ENCODE measurements at regions not wholly inside any gene's neighbourhood (a gene's known extent, or its start where the extent isn't known, plus 50 kb on each side); places are given as distances from the start of the nearest gene placed in this dataset.

- TF ChIP-seq CTCF (IDR thresholded peaks at IDR 0.05; ENCODE audit: low read depth, low read length, poor library complexity, severe bottlenecking) (no peak), EZH2phosphoT487 (IDR thresholded peaks at IDR 0.05; ENCODE audit: borderline replicate concordance, low read length) (no peak)
- Histone ChIP-seq H3K4me2 (ENCODE audit: low read length) (no peak overlapping the region), H3F3A (ENCODE audit: control insufficient read depth, insufficient read depth) (no peaks in the 10 kb centered on the region), H3K4me1 (ENCODE audit: control insufficient read depth, low read length) (no peaks in the 10 kb centered on the region), H3K4me3 (ENCODE audit: low read length) (no peak overlapping the region), H3K9me2 (replicated peaks; ENCODE audit: control insufficient read depth, low read length) (no peaks in the 10 kb centered on the region), H3K36me3 (ENCODE audit: control insufficient read depth, low read length) (no peaks in the 10 kb centered on the region), H3K27ac (ENCODE audit: low read depth, low read length) (no peak overlapping the region), H3K9me3 (ENCODE audit: control insufficient read depth, insufficient read depth, low read length) (no peaks in the 10 kb centered on the region), H4K20me1 (ENCODE audit: control insufficient read depth, insufficient read depth, low read depth, low read length) (no peaks in the 10 kb centered on the region), H3K79me2 (ENCODE audit: control insufficient read depth, low read length) (no peaks in the 10 kb centered on the region), H3K27me3 (ENCODE audit: control insufficient read depth, low read length) (no peaks in the 10 kb centered on the region)
These were observed 256.4 kb downstream of the GRIN2B start for GRCh38 chr12:13725049-13725448.

GRCh38 chr12:13724136-13724535 is 257.3 kb downstream of the GRIN2B start:
- TF ChIP-seq EZH2phosphoT487 (IDR thresholded peaks at IDR 0.05; ENCODE audit: borderline replicate concordance, low read length) (no peak), CTCF (IDR thresholded peaks at IDR 0.05; ENCODE audit: low read depth, low read length, poor library complexity, severe bottlenecking) (no peak)
- Histone ChIP-seq H3K27me3 (ENCODE audit: control insufficient read depth, low read length) (no peaks in the 10 kb centered on the region), H3K79me2 (ENCODE audit: control insufficient read depth, low read length) (no peaks in the 10 kb centered on the region), H3K9me2 (replicated peaks; ENCODE audit: control insufficient read depth, low read length) (no peaks in the 10 kb centered on the region), H4K20me1 (ENCODE audit: control insufficient read depth, insufficient read depth, low read depth, low read length) (no peaks in the 10 kb centered on the region), H3K9me3 (ENCODE audit: control insufficient read depth, insufficient read depth, low read length) (no peaks in the 10 kb centered on the region), H3K36me3 (ENCODE audit: control insufficient read depth, low read length) (no peaks in the 10 kb centered on the region), H3F3A (ENCODE audit: control insufficient read depth, insufficient read depth) (no peaks in the 10 kb centered on the region), H3K27ac (ENCODE audit: low read depth, low read length) (no peak overlapping the region), H3K4me1 (ENCODE audit: control insufficient read depth, low read length) (no peaks in the 10 kb centered on the region), H3K4me2 (ENCODE audit: low read length) (no peak overlapping the region), H3K4me3 (ENCODE audit: low read length) (no peak overlapping the region)

- Histone ChIP-seq H3F3A (ENCODE audit: control insufficient read depth, insufficient read depth) (no peaks in the 10 kb centered on the region), H3K9me2 (replicated peaks; ENCODE audit: control insufficient read depth, low read length) (no peaks in the 10 kb centered on the region), H3K36me3 (ENCODE audit: control insufficient read depth, low read length) (no peaks in the 10 kb centered on the region), H4K20me1 (ENCODE audit: control insufficient read depth, insufficient read depth, low read depth, low read length) (no peaks in the 10 kb centered on the region), H3K9me3 (ENCODE audit: control insufficient read depth, insufficient read depth, low read length) (no peaks in the 10 kb centered on the region), H3K4me2 (ENCODE audit: low read length) (no peak overlapping the region), H3K4me3 (ENCODE audit: low read length) (no peak overlapping the region), H3K27ac (ENCODE audit: low read depth, low read length) (no peak overlapping the region), H3K27me3 (ENCODE audit: control insufficient read depth, low read length) (no peaks in the 10 kb centered on the region), H3K4me1 (ENCODE audit: control insufficient read depth, low read length) (no peaks in the 10 kb centered on the region), H3K79me2 (ENCODE audit: control insufficient read depth, low read length) (no peaks in the 10 kb centered on the region)
- TF ChIP-seq CTCF (IDR thresholded peaks at IDR 0.05; ENCODE audit: low read depth, low read length, poor library complexity, severe bottlenecking) = no peak
These were observed 261.4 kb downstream of the GRIN2B start for GRCh38 chr12:13719986-13720385.

- no peaks in the 10 kb centered on the region for H3K36me3 ChIP-seq (ENCODE audit: control insufficient read depth, low read length)
- no peaks in the 10 kb centered on the region for H3K79me2 ChIP-seq (ENCODE audit: control insufficient read depth, low read length)
- H3K4me1 ChIP-seq (ENCODE audit: control insufficient read depth, low read length) = no peaks in the 10 kb centered on the region
- no peaks in the 10 kb centered on the region for H4K20me1 ChIP-seq (ENCODE audit: control insufficient read depth, insufficient read depth, low read depth, low read length)
- H3K4me2 ChIP-seq (ENCODE audit: low read length) = no peak overlapping the region
- H3K27me3 ChIP-seq (ENCODE audit: control insufficient read depth, low read length) = no peaks in the 10 kb centered on the region
- H3K4me3 ChIP-seq (ENCODE audit: low read length) = no peak overlapping the region
- H3K27ac ChIP-seq (ENCODE audit: low read depth, low read length) = no peak overlapping the region
- no peaks in the 10 kb centered on the region for H3K9me2 ChIP-seq (replicated peaks; ENCODE audit: control insufficient read depth, low read length)
- no peaks in the 10 kb centered on the region for H3K9me3 ChIP-seq (ENCODE audit: control insufficient read depth, insufficient read depth, low read length)
- no peak for TF ChIP-seq CTCF (IDR thresholded peaks at IDR 0.05; ENCODE audit: low read depth, low read length, poor library complexity, severe bottlenecking)
- TF ChIP-seq EZH2phosphoT487 (IDR thresholded peaks at IDR 0.05; ENCODE audit: borderline replicate concordance, low read length) = no peak
- H3F3A ChIP-seq (ENCODE audit: control insufficient read depth, insufficient read depth) = no peaks in the 10 kb centered on the region
These were observed 263.1 kb downstream of the GRIN2B start for GRCh38 chr12:13718271-13718670.
